IPS-18a (cell line): ENCODE measurements at regions not wholly inside any gene's neighbourhood (a gene's known extent, or its start where the extent isn't known, plus 50 kb on each side); places are given as distances from the start of the nearest gene placed in this dataset.
"Not testable (repeated sequence)": the region's sequence is repeated elsewhere in the genome, so short reads cannot be mapped to it uniquely, and the experiment has no call there.

ENCODE experiments used
- H3K27ac ChIP-seq: one replicate; pipeline ENCODE4 v1.5.1; 2013; ENCODE audit warnings: low read length
- H3K27me3 ChIP-seq: one replicate; pipeline ENCODE4 v1.6.1; 2013; ENCODE audit warnings: mild to moderate bottlenecking, low read length; ENCODE audit not compliant: control insufficient read depth, insufficient read depth
- H3K36me3 ChIP-seq: one replicate; pipeline ENCODE4 v1.6.1; 2013; ENCODE audit warnings: low read depth, low read length; ENCODE audit not compliant: control insufficient read depth
- H3K4me1 ChIP-seq: one replicate; pipeline ENCODE4 v1.6.1; 2013; ENCODE audit warnings: low read depth, low read length; ENCODE audit not compliant: control insufficient read depth
- H3K4me3 ChIP-seq: one replicate; pipeline ENCODE4 v1.5.1; 2013; ENCODE audit warnings: low read length
- H3K9ac ChIP-seq: one replicate; pipeline ENCODE4 v1.6.1; 2013; ENCODE audit warnings: mild to moderate bottlenecking, low read length, moderate library complexity
- H3K9me3 ChIP-seq: one replicate; pipeline ENCODE4 v1.6.1; 2013; ENCODE audit warnings: low read depth, low read length; ENCODE audit not compliant: control insufficient read depth

DNA sequence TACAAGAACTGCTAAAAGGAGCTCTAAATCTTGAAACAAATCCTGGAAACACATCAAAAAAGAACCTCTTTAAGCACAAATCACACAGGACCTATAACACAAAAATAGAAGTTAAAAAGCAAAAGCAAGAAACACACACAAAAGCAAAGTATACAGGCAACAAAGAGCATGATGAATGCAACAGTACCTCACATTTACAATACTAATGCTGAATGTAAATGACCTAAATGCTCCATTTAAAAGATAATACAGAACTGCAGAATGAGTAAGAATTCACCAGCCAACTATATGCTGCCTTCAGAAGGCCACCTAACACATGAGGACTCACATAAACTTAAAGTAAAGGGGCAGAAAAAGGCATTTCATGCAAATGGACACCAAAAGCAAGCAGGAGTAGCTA is 478.6 kb upstream of the ARHGEF26 start:
- Histone ChIP-seq H3K9ac (peak overlapping the region; percentile 18), H3K4me1 (peaks cover 45% of the 10 kb centered on the region)
- not testable (repeated sequence) for H3K9me3 ChIP-seq, H3K36me3 ChIP-seq, H3K4me3 ChIP-seq, H3K27ac ChIP-seq, H3K27me3 ChIP-seq

DNA sequence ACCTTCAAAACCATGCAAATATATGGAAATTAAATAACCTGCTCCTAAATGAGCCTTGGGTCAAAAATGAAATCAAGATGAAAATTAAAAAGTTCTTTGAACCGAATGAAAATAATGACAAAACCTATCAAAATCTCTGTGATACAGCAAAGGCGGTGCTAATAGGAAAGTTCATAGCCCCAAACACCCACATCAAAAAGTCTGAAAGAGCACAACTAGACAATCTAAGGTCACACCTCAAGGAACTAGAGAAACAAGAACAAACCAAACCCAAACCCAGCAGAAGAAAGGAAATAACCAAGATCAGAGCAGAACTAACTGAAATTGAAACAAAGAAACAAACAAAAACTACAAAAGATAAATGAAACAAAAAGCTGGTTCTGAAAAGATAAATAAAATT is 477.7 kb upstream of the ARHGEF26 start:
- not testable (repeated sequence) for H3K9ac ChIP-seq, H3K4me3 ChIP-seq

DNA sequence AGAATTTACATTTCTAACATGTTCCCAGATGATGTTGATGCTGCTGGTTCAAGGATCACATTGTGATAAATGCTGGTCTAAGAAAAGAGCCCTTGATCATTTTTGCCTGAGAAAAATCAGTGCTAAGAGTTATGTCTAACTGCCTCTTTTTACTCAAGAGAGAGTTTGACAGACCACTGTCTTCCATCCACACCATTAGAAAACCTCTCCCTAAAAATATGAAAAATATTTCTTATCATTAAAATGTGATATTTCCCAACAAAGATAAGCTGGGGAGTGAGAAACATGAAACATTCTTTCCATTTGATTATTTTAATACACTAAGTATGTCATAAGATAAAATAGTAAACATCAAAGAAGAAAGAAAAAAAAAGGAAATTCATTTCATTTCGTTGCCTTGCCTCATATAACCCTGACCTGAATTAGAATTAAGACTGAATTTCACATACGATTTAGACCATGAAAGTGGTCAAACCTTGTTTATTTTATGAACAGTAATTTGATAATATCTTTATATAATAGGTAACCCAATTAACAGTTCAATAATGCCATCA is 471.8 kb upstream of the ARHGEF26 start:
- no peak overlapping the region for H3K9ac ChIP-seq
- H3K36me3 ChIP-seq, result no peaks in the 10 kb centered on the region
- no peaks in the 10 kb centered on the region for H3K27me3 ChIP-seq
- H3K4me3 ChIP-seq, result no peak overlapping the region
- no peak overlapping the region for H3K27ac ChIP-seq
- peaks cover 5% of the 10 kb centered on the region for H3K4me1 ChIP-seq
- no peaks in the 10 kb centered on the region for H3K9me3 ChIP-seq

More for the DNA sequence above, 477.7 kb upstream of the ARHGEF26 start:
- H3K9me3 ChIP-seq, H3K27me3 ChIP-seq, H3K27ac ChIP-seq, H3K36me3 ChIP-seq: not testable (repeated sequence)
- peaks cover 47% of the 10 kb centered on the region for H3K4me1 ChIP-seq

DNA sequence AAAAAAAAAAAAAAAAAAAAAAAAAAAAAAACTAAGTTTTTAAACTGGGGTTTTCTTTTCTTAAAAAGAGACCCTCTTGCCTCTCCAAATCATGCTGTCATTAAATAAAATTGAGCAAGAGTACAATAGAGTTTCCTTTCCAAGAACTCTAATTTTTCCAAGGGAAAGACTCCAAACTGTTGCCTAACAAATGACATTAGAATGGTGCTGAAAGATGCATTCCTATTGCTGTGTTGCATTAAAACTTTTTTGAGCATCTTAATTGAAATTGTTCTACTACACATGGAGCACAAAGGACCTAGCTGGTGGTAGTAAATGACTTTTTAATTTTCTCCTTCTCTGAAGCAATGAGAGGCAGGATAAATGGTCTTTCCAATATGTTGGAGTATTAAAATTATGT is 469.1 kb upstream of the ARHGEF26 start:
- no peaks in the 10 kb centered on the region for H3K27me3 ChIP-seq
- no peak overlapping the region for H3K4me3 ChIP-seq
- H3K27ac ChIP-seq, result no peak overlapping the region
- H3K4me1 ChIP-seq, result peaks cover 5% of the 10 kb centered on the region
- no peaks in the 10 kb centered on the region for H3K36me3 ChIP-seq
- no peak overlapping the region for H3K9ac ChIP-seq
- no peaks in the 10 kb centered on the region for H3K9me3 ChIP-seq

DNA sequence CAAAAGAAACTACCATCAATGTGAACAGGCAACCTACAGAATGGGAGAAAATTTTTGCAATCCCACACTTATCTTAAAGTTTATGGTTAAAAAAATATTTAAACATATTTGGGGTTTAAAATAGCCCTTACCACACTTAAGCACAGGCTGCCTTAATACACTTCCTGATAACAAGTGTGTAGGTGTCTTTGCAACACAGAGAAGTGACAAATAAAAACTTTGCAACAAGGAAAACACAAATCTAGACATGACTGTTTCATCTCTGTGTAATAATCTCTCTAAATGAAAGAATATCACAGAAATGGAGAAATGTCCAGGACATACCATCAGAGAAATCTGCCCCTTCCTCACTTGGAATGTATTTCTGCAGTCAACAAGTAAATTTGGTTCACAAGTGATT is 464.1 kb upstream of the ARHGEF26 start:
- Histone ChIP-seq H3K27ac (no peak overlapping the region), H3K9ac (no peak overlapping the region), H3K9me3 (no peaks in the 10 kb centered on the region), H3K4me3 (no peak overlapping the region), H3K4me1 (no peaks in the 10 kb centered on the region), H3K36me3 (no peaks in the 10 kb centered on the region), H3K27me3 (no peaks in the 10 kb centered on the region)

DNA sequence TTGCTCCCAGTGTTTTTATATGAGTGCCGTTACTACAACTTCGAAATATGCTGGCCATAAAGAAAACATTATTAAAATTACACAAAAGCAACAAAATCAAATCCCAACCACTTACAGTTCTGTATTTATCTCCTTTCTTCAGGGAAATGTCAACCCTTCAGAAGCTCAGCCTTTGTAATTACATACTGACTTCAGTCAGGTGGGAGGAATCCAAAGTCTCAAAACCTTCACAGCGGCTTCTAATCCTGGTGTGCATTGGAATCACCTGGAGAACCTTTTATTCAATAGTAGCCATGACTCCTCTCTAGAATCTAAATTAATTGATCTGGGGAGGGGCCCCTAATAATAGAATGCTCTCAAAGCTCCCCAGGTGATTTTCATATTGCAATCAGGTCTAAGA is 463.7 kb upstream of the ARHGEF26 start:
- Histone ChIP-seq H3K9ac (no peak overlapping the region), H3K4me1 (no peaks in the 10 kb centered on the region), H3K4me3 (no peak overlapping the region), H3K27me3 (no peaks in the 10 kb centered on the region), H3K27ac (no peak overlapping the region), H3K9me3 (no peaks in the 10 kb centered on the region), H3K36me3 (no peaks in the 10 kb centered on the region)

DNA sequence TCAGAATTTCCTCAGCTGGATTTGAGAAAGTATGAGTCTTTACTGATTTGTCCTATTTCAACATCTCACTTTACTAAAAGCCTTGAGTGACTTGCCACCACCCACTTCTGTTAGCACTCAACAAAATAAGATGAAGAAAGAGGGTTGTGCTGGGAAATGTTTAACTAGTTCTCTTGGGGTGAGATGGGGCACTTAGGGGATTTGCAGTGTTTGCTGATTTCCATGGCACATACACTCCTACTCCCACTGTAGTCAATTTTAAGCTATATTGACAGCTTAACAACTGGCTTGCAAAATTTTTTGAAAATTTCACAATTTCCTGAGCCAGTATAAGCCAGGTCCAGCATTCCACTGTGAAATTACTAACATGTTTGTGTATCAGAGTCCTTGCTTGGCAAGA is 463.1 kb upstream of the ARHGEF26 start:
- Histone ChIP-seq H3K4me1 (no peaks in the 10 kb centered on the region), H3K9ac (no peak overlapping the region), H3K9me3 (no peaks in the 10 kb centered on the region), H3K36me3 (no peaks in the 10 kb centered on the region), H3K4me3 (no peak overlapping the region), H3K27me3 (no peaks in the 10 kb centered on the region), H3K27ac (no peak overlapping the region)

DNA sequence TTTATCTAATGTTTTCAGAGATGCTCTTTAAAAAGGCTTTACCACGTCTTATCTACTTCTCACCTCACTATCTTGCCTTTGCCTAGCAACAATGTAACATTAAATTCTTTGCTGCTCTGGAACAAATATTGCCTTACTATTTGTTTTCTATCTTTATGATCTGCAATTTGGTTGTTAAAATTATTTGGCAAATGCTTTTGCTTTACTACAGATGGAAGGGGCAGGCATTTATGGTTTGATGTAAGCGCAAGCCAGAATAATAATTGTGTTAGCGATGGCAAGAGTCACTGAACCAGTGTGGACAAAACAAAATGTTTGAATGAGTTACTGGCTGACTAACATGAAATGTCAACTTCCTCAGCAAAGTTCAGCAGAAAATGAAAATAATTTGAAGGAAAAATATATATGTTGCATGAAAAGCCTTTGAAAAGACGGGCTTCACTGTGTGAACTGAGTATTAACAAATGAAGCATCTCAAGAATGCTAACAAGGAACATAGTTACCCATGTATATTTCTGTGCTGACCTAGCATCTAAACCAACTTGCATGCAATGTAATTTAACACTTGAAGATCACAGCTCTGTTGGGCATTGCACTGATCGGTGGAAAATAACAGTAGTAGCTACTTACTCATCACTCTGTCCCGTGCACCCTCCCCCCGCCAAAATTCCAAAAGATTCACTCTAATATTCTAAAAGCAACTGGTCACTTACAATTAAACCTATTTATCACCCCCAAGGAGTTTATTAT is 454.0 kb upstream of the ARHGEF26 start:
- Histone ChIP-seq H3K27me3 (no peaks in the 10 kb centered on the region), H3K4me3 (no peak overlapping the region), H3K4me1 (peaks cover 11% of the 10 kb centered on the region), H3K27ac (no peak overlapping the region), H3K9me3 (no peaks in the 10 kb centered on the region), H3K36me3 (no peaks in the 10 kb centered on the region), H3K9ac (no peak overlapping the region)

DNA sequence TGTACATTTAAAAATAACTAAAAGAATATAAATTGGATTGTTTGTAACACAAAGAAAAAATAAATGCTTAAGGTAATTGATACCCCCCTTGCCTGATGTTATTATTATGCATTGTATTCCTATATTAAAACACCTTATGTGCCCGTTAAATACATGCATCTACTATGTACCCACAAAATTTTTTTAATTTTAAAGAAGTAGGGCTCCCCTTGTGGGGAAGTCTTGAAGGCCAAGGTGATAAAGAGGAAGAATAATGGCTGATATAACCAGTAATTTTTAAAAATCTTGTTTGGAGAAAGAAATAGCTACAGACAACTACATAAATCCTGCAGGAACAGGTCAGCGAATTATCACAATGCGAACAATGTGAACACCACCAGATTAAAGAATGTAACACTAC is 451.7 kb upstream of the ARHGEF26 start:
- Histone ChIP-seq H3K4me3 (no peak overlapping the region), H3K4me1 (peaks cover 11% of the 10 kb centered on the region)

DNA sequence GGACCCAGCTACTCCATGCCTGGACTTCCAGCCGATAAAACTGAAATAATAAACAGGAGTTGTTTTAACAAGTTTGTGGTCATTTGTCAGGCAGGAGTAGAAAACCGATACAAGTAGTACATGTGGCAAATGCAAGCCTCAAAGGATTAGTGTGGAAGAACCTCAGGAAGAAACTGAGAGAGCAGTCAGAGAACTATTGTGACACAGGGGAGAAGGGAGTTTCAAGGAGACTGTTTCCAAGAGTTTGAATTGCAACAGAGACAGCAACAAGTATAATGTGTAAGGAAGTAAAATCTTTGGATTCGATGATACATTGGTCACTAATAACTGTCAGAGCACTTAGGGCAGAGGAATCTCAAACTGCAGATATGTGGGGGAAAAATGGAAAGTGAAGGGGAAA is 450.6 kb upstream of the ARHGEF26 start:
- no peak overlapping the region for H3K27ac ChIP-seq
- H3K9ac ChIP-seq, result no peak overlapping the region
- no peak overlapping the region for H3K4me3 ChIP-seq
- no peaks in the 10 kb centered on the region for H3K36me3 ChIP-seq
- peaks cover 11% of the 10 kb centered on the region for H3K4me1 ChIP-seq
- no peaks in the 10 kb centered on the region for H3K9me3 ChIP-seq
- H3K27me3 ChIP-seq, result no peaks in the 10 kb centered on the region

More for the DNA sequence above, 451.7 kb upstream of the ARHGEF26 start:
- Histone ChIP-seq H3K27ac (no peak overlapping the region), H3K27me3 (no peaks in the 10 kb centered on the region), H3K9ac (no peak overlapping the region), H3K9me3 (no peaks in the 10 kb centered on the region), H3K36me3 (no peaks in the 10 kb centered on the region)

DNA sequence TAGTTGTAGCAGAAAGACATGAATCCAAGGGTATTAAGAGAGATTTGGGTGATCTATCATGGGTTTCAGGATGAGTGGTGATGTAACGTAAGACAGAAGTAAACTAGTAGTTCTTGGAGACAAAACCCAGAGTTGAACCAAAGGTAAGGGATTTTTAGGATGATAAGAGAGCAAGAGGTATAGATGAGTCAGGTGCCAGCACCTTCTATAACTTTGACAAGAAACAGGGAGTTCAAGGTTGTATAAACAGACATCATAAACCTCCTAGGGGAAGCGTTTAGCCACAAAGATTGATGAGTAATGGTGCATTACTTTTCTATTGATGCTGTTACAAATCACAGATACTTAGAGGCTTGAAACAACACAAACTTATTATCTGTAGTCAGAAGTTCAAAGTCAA is 447.3 kb upstream of the ARHGEF26 start:
- no peaks in the 10 kb centered on the region for H3K27me3 ChIP-seq
- H3K27ac ChIP-seq, result no peak overlapping the region
- no peak overlapping the region for H3K9ac ChIP-seq
- no peak overlapping the region for H3K4me3 ChIP-seq
- H3K36me3 ChIP-seq, result no peaks in the 10 kb centered on the region
- no peaks in the 10 kb centered on the region for H3K9me3 ChIP-seq
- no peaks in the 10 kb centered on the region for H3K4me1 ChIP-seq

DNA sequence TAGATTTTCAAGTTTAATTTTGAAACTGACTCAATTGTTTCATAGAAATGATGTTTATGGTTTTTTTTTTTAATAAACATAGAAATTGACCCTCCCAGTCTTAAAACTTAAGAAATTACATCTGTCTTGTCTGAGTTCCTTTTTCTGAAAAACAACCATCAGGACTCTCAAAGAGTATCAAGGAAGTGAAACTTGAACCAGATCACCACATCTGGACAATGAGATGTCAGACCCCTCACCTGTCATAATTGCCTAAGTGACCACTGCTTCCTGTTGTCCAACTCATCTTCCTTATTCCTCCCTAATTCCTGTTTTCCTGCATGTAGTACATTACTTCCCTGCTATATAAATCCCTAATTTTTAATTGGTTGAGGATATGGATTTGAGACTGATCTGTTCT is 441.5 kb upstream of the ARHGEF26 start:
- Histone ChIP-seq H3K27me3 (no peaks in the 10 kb centered on the region), H3K36me3 (no peaks in the 10 kb centered on the region), H3K9me3 (no peaks in the 10 kb centered on the region), H3K9ac (no peak overlapping the region), H3K27ac (no peak overlapping the region), H3K4me1 (no peaks in the 10 kb centered on the region), H3K4me3 (no peak overlapping the region)
